LNCaP clone FGC (cell line): ENCODE measurements at regions not wholly inside any gene's neighbourhood (a gene's known extent, or its start where the extent isn't known, plus 50 kb on each side); places are given as distances from the start of the nearest gene placed in this dataset.

ENCODE experiments used
- DNase-seq: peaks from one replicate; pipeline ENCODE4 v3.0.0-alpha.2; 2011; ENCODE audit warnings: low read depth
- H3K4me3 ChIP-seq: 2 replicates; pipeline ENCODE4 v1.5.1; 2011; ENCODE audit warnings: mild to moderate bottlenecking, low read depth, low read length, control low read depth
- TF ChIP-seq, protein P1 (sequence below): IDR thresholded peaks from 2 replicates; pipeline ENCODE4 v1.5.1; 2012; ENCODE audit warnings: mild to moderate bottlenecking; ENCODE audit not compliant: control insufficient read depth, insufficient read depth; ENCODE audit errors: extremely low read depth

DNA sequence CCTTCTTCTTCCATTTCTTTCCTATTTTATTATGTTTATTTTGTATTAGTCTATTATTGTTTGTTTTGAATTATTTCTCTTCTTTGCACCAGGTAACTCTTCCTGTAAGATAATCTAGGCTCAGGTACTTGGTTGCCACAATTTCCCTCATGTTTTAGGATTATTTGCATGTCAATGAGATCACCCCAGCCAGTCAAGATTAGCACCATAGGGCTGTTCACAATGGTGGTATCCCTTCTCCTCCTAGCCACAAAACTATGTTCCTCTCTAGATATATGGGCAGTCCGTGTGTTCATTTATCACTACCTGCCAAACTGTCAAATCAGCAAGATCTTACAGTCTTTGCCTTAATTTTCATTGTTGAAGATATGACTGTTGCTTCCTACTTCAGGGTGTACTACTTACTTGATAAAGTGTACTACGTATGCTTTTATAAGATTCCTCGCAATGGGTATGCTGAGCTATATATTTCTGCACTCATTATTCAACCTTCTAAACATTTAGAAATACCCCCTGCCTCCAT, 1536.2 kb downstream of the PLA2G4A start:
- no peak overlapping the region for H3K4me3 ChIP-seq
- no peak for DNase-seq

DNA sequence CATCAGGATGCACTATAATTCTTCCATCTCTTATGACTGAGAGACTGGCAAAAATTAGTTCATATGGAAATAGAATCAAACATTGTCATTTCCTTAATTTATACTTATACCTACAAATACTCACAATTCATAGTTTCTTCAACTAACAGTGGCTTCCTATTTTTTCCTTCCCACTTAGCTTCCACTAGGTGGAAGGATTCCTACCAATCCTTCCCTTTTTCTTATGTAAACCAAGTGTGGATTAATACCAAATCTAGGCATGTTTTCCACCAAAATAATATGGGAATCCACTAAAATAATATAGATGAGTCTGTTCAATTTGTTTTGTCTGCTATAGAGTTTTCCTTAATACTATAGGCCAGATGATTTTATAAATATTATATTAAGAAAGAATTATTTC, 1537.1 kb downstream of the PLA2G4A start:
- H3K4me3 ChIP-seq = no peak overlapping the region
- TF ChIP-seq, protein P1, sequence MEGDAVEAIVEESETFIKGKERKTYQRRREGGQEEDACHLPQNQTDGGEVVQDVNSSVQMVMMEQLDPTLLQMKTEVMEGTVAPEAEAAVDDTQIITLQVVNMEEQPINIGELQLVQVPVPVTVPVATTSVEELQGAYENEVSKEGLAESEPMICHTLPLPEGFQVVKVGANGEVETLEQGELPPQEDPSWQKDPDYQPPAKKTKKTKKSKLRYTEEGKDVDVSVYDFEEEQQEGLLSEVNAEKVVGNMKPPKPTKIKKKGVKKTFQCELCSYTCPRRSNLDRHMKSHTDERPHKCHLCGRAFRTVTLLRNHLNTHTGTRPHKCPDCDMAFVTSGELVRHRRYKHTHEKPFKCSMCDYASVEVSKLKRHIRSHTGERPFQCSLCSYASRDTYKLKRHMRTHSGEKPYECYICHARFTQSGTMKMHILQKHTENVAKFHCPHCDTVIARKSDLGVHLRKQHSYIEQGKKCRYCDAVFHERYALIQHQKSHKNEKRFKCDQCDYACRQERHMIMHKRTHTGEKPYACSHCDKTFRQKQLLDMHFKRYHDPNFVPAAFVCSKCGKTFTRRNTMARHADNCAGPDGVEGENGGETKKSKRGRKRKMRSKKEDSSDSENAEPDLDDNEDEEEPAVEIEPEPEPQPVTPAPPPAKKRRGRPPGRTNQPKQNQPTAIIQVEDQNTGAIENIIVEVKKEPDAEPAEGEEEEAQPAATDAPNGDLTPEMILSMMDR = no peak

More for the DNA sequence above, 1536.2 kb downstream of the PLA2G4A start:
- TF ChIP-seq, protein P1 = no peak

DNA sequence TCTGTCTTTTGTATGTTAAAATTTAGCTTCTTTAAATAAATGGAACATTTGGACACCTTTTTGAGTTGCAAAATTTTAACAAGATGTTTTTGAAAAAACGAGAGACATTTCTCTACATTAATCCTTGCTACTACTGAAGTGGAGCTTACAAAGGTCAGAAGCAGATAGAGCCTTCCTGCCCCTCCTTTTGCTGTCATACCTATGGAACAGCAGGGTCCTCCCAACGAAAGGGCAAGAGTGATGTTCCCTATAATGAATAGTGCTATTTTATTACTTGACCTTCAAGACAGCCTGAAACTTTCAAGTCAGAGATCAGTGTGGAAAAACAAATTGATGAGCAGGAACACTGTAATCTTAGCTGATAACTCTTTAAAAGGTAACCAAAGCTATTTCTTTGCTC, 1538.9 kb downstream of the PLA2G4A start:
- TF ChIP-seq, protein P1 = no peak
- no peak for DNase-seq

More for the DNA sequence above, 1537.1 kb downstream of the PLA2G4A start:
- no peak for DNase-seq

DNA sequence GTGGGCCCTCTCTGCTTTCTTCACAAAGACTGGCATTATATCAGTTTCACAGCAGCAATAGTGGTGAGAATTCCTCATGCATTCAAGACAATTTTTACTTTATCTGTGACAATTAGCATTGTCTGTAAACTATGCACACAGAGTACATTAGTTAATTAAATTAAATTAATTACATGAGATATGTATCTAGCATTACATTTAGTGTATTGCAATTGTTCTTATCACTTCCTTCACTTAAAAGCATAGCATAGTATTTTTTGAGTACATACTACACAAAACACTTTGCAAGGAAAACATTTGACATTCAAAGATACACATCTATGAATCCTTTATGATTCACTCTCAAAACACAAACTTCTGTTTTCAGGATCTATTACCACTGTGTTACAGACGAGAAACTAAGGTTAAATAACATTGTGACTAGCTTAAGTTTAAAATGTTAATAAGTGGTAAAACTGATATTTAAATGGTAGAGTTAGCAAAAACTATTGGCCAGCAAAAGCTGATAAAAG, 1542.6 kb downstream of the PLA2G4A start:
- H3K4me3 ChIP-seq = no peak overlapping the region
- TF ChIP-seq, protein P1 = no peak
- no peak for DNase-seq

More for the DNA sequence above, 1538.9 kb downstream of the PLA2G4A start:
- no peak overlapping the region for H3K4me3 ChIP-seq

DNA sequence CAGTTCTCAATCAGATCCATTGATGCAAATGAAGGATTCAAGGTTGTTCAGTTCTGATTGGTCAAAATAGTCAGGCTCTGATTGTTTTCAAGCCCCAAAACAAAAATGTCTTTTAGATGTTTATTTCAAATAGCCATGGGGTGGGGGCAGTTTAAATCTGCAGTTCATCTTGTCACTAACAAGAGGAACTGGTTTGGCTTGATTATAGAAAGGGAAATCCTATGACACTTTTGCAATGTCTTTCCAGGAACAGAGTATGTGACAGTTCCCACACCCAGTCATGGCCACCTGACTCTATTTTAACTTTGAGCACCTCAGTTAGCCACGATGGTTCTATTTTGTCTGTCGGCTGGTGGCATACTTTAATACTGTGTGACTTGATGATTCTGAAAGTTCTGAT, 1544.1 kb downstream of the PLA2G4A start:
- H3K4me3 ChIP-seq = no peak overlapping the region
- TF ChIP-seq, protein P1 = no peak
- no peak for DNase-seq

DNA sequence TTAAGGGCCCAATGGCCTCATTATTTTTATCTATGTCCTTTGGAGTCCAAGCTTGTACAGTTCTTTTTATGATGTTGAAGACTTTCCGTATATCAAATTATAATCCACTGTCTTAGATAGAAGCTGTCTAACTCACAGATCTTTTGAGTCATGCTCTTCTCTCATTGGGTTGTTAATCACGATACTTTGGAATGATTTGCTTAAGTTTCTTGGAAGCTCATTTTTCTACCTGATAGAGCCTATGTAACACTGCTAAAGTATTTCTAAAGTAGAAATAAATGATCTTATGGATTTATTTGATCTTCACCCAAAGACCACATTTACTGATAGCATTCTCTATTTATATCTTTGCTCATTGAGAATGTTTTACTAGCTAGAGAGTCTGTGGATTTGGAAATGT, 1554.1 kb downstream of the PLA2G4A start:
- H3K4me3 ChIP-seq = no peak overlapping the region
- TF ChIP-seq, protein P1 = no peak
- DNase-seq = no peak

DNA sequence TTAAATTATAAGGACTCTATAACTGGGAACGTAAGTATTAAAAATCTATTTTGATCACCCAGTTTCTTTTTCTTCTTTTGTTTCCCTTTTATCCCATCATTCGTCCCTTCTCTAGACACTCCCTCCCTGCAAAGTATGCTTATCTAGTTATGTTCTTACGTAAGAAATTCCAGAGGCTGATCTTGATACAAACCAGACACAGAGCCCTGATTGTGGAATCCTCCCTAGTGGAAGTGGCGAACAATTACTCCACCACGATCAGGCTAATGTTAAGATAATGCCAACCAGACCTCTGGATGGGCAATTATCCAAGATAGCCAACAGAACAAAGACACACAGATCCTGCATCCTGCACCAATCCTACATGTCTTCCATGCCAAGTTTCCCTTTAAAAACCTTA, 1557.4 kb downstream of the PLA2G4A start:
- no peak overlapping the region for H3K4me3 ChIP-seq
- DNase-seq = no peak
- TF ChIP-seq, protein P1 = no peak
